OCI-LY3 (cell line): ENCODE measurements at regions not wholly inside any gene's neighbourhood (a gene's known extent, or its start where the extent isn't known, plus 50 kb on each side); places are given as distances from the start of the nearest gene placed in this dataset.

Source experiments
- H2AFZ ChIP-seq: fragments of 200-600, 300-600 bp; shearing (Covaris generic); 2 replicates; pipeline ENCODE4 v1.6.0; 2014; ENCODE audit warnings: antibody characterized with exemption, low read depth, low read length
- H3K27ac ChIP-seq: fragments of 200-600, 300-600 bp; sonication (generic); 2 replicates; pipeline ENCODE4 v1.5.1; 2014; ENCODE audit warnings: mild to moderate bottlenecking, low read length, moderate library complexity, mixed read lengths
- H3K27me3 ChIP-seq: fragments of 200-600, 300-600 bp; sonication (generic); 2 replicates; pipeline ENCODE4 v1.6.1; 2014; ENCODE audit warnings: low read depth, low read length, mixed read lengths
- H3K36me3 ChIP-seq: fragments of 200-600, 300-600 bp; sonication (generic); replicated peaks from 2 replicates; pipeline ENCODE3; 2014; ENCODE audit warnings: low read depth, low read length, mixed read lengths
- H3K4me1 ChIP-seq: fragments of 300-600, 200-600 bp; sonication (generic); 2 replicates; pipeline ENCODE4 v1.6.1; 2014; ENCODE audit warnings: low read length, mixed read lengths
- H3K4me2 ChIP-seq: fragments of 200-600, 300-600 bp; sonication (generic); 2 replicates; pipeline ENCODE4 v1.6.1; 2014; ENCODE audit warnings: low read length, mixed read lengths
- H3K4me3 ChIP-seq: fragments of 300-600, 200-600 bp; sonication (generic); 2 replicates; pipeline ENCODE4 v1.5.1; 2014; ENCODE audit warnings: antibody characterized with exemption, mild to moderate bottlenecking, low read length, moderate library complexity
- H3K79me2 ChIP-seq: fragments of 300-600, 200-600 bp; shearing (Covaris generic); 2 replicates; pipeline ENCODE4 v1.6.1; 2014; ENCODE audit warnings: mild to moderate bottlenecking, low read length, mixed read lengths
- H3K9ac ChIP-seq: fragments of 300-600, 200-600 bp; shearing (Covaris generic); 2 replicates; pipeline ENCODE4 v1.6.0; 2014; ENCODE audit warnings: mild to moderate bottlenecking, low read length, moderate library complexity
- H3K9me3 ChIP-seq: fragments of 200-600, 300-600 bp; shearing (Covaris generic); 2 replicates; pipeline ENCODE4 v1.6.1; 2014; ENCODE audit warnings: low read length, mixed read lengths; ENCODE audit not compliant: insufficient read depth
- H4K20me1 ChIP-seq: fragments of 200-600, 300-600 bp; sonication (generic); 2 replicates; pipeline ENCODE4 v1.6.1; 2016; ENCODE audit warnings: low read length, mixed read lengths; ENCODE audit not compliant: insufficient read depth
- CTCF ChIP-seq: fragments of 200-600, 300-600 bp; sonication (generic); IDR thresholded peaks from 2 replicates; pipeline ENCODE4 v1.5.1; 2014; ENCODE audit warnings: antibody characterized with exemption, low read length, low read depth
- EZH2phosphoT487 ChIP-seq: fragments of 200-600 bp; shearing (Covaris generic); IDR thresholded peaks from 2 replicates; pipeline ENCODE4 v1.6.1; 2018; ENCODE audit warnings: antibody characterized with exemption, mixed run types, low read depth

GRCh38 chr22:48635031-48635430 is 1192.6 kb downstream of the BRD1 start:
- Histone ChIP-seq H3K36me3 (no peaks in the 10 kb centered on the region), H3K4me2 (no peak overlapping the region), H3K9me3 (no peaks in the 10 kb centered on the region), H2AFZ (no peak overlapping the region), H3K79me2 (no peaks in the 10 kb centered on the region), H4K20me1 (no peaks in the 10 kb centered on the region), H3K4me1 (no peaks in the 10 kb centered on the region), H3K9ac (no peak overlapping the region), H3K27me3 (no peaks in the 10 kb centered on the region), H3K27ac (no peak overlapping the region), H3K4me3 (no peak overlapping the region)
- TF ChIP-seq EZH2phosphoT487: no peak
- no peak for TF ChIP-seq CTCF

- Histone ChIP-seq H3K27ac (no peak overlapping the region), H3K27me3 (no peaks in the 10 kb centered on the region), H3K4me3 (no peak overlapping the region), H3K36me3 (no peaks in the 10 kb centered on the region), H2AFZ (no peak overlapping the region), H3K9me3 (no peaks in the 10 kb centered on the region), H3K9ac (no peak overlapping the region), H3K79me2 (no peaks in the 10 kb centered on the region), H3K4me1 (no peaks in the 10 kb centered on the region), H3K4me2 (no peak overlapping the region), H4K20me1 (no peaks in the 10 kb centered on the region)
- TF ChIP-seq EZH2phosphoT487 (no peak), CTCF (no peak)
Measured at GRCh38 chr22:48633996-48634836, 1193.5 kb downstream of the BRD1 start.

GRCh38 chr22:48632646-48633246 is 1194.9 kb downstream of the BRD1 start:
- no peak overlapping the region for H3K4me3 ChIP-seq
- no peaks in the 10 kb centered on the region for H3K9me3 ChIP-seq
- no peak overlapping the region for H2AFZ ChIP-seq
- no peak overlapping the region for H3K4me2 ChIP-seq
- no peaks in the 10 kb centered on the region for H3K4me1 ChIP-seq
- no peak overlapping the region for H3K9ac ChIP-seq
- TF ChIP-seq EZH2phosphoT487: no peak
- no peak for TF ChIP-seq CTCF
- H4K20me1 ChIP-seq: no peaks in the 10 kb centered on the region
- H3K79me2 ChIP-seq: no peaks in the 10 kb centered on the region
- no peak overlapping the region for H3K27ac ChIP-seq
- no peaks in the 10 kb centered on the region for H3K36me3 ChIP-seq
- no peaks in the 10 kb centered on the region for H3K27me3 ChIP-seq

GRCh38 chr22:48631288-48631863 is 1196.3 kb downstream of the BRD1 start:
- no peak overlapping the region for H3K4me2 ChIP-seq
- no peaks in the 10 kb centered on the region for H3K36me3 ChIP-seq
- H3K27ac ChIP-seq: no peak overlapping the region
- TF ChIP-seq EZH2phosphoT487: no peak
- TF ChIP-seq CTCF: no peak
- no peaks in the 10 kb centered on the region for H3K9me3 ChIP-seq
- no peaks in the 10 kb centered on the region for H3K79me2 ChIP-seq
- no peak overlapping the region for H3K9ac ChIP-seq
- no peaks in the 10 kb centered on the region for H3K4me1 ChIP-seq
- H2AFZ ChIP-seq: no peak overlapping the region
- H3K27me3 ChIP-seq: no peaks in the 10 kb centered on the region
- no peak overlapping the region for H3K4me3 ChIP-seq
- H4K20me1 ChIP-seq: no peaks in the 10 kb centered on the region
